SK-N-MC (cell line): ENCODE measurements at regions not wholly inside any gene's neighbourhood (a gene's known extent, or its start where the extent isn't known, plus 50 kb on each side); places are given as distances from the start of the nearest gene placed in this dataset.

ENCODE experiments used
- DNase-seq: peaks from one replicate; pipeline ENCODE4 v3.0.0-alpha.2; 2011; ENCODE audit warnings: low read depth, low spot score
- H3K27ac ChIP-seq: fragments of 200-600 bp; sonication (generic); 2 replicates; pipeline ENCODE4 v1.5.1; 2016; ENCODE audit warnings: mixed run types
- H3K36me3 ChIP-seq: fragments of 200-600 bp; sonication (generic); 2 replicates; pipeline ENCODE4 v1.6.1; 2017; ENCODE audit warnings: antibody characterized with exemption, low read length, mixed read lengths; ENCODE audit not compliant: insufficient read depth
- H3K4me3 ChIP-seq: fragments of 200-600 bp; sonication (generic); 2 replicates; pipeline ENCODE4 v1.5.1; 2016
- H3K9ac ChIP-seq: fragments of 200-600 bp; sonication (generic); 2 replicates; pipeline ENCODE4 v1.8.0; 2017; ENCODE audit warnings: mixed run types, mixed read lengths; ENCODE audit not compliant: insufficient read length
- H3K9me3 ChIP-seq: fragments of 200-600 bp; sonication (generic); 2 replicates; pipeline ENCODE4 v1.6.1; 2017; ENCODE audit warnings: low read depth, mild to moderate bottlenecking, antibody characterized with exemption, low read length, moderate library complexity, mixed read lengths
- EZH2 ChIP-seq: fragments of 200-600 bp; sonication (generic); IDR thresholded peaks from one replicate; pipeline ENCODE4 v1.6.1; 2017; ENCODE audit warnings: antibody characterized with exemption
- FOXP2 ChIP-seq: optimal IDR thresholded peaks from 2 replicates; pipeline ENCODE3; 2011; ENCODE audit warnings: mild to moderate bottlenecking, moderate library complexity; ENCODE audit not compliant: insufficient read depth; ENCODE audit errors: extremely low read length, control extremely low read depth
- POLR2AphosphoS5 ChIP-seq: IDR thresholded peaks from 2 replicates; pipeline ENCODE4 v1.6.1; 2012; ENCODE audit warnings: mild to moderate bottlenecking, low read depth, low read length, borderline replicate concordance

GRCh38 chr18:29164993-29165599, 988.2 kb upstream of the CDH2 start:
- no peak for DNase-seq
- TF ChIP-seq POLR2AphosphoS5 (no peak), EZH2 (no peak), FOXP2 (no peak)
- Histone ChIP-seq H3K36me3 (no peaks in the 10 kb centered on the region), H3K27ac (no peak overlapping the region), H3K9ac (no peak overlapping the region), H3K9me3 (no peaks in the 10 kb centered on the region), H3K4me3 (no peak overlapping the region)

- no peak overlapping the region for H3K27ac ChIP-seq
- no peaks in the 10 kb centered on the region for H3K36me3 ChIP-seq
- no peaks in the 10 kb centered on the region for H3K9me3 ChIP-seq
- no peak for TF ChIP-seq FOXP2
- TF ChIP-seq EZH2 = no peak
- TF ChIP-seq POLR2AphosphoS5 = no peak
- DNase-seq = no peak
- no peak overlapping the region for H3K9ac ChIP-seq
- no peak overlapping the region for H3K4me3 ChIP-seq
Observed at GRCh38 chr18:29164020-29164706, 987.2 kb upstream of the CDH2 start.

- Histone ChIP-seq H3K9ac (no peak overlapping the region), H3K36me3 (no peaks in the 10 kb centered on the region), H3K27ac (no peak overlapping the region), H3K9me3 (no peaks in the 10 kb centered on the region), H3K4me3 (no peak overlapping the region)
- TF ChIP-seq EZH2 (no peak), FOXP2 (no peak), POLR2AphosphoS5 (no peak)
- no peak for DNase-seq
Observed at GRCh38 chr18:29163596-29163995, 986.7 kb upstream of the CDH2 start.

- TF ChIP-seq EZH2 (no peak), POLR2AphosphoS5 (no peak), FOXP2 (no peak)
- H3K27ac ChIP-seq = no peak overlapping the region
- no peaks in the 10 kb centered on the region for H3K36me3 ChIP-seq
- no peak overlapping the region for H3K4me3 ChIP-seq
- no peak overlapping the region for H3K9ac ChIP-seq
- no peaks in the 10 kb centered on the region for H3K9me3 ChIP-seq
- DNase-seq = no peak
Observed at GRCh38 chr18:29161429-29161828, 984.5 kb upstream of the CDH2 start.

GRCh38 chr18:29160170-29160569, 983.2 kb upstream of the CDH2 start:
- H3K36me3 ChIP-seq = no peaks in the 10 kb centered on the region
- no peak for TF ChIP-seq POLR2AphosphoS5
- no peak for TF ChIP-seq FOXP2
- TF ChIP-seq EZH2 = no peak

GRCh38 chr18:29157905-29158304, 981.0 kb upstream of the CDH2 start:
- Histone ChIP-seq H3K27ac (no peak overlapping the region), H3K4me3 (no peak overlapping the region), H3K36me3 (no peaks in the 10 kb centered on the region), H3K9me3 (no peaks in the 10 kb centered on the region), H3K9ac (no peak overlapping the region)
- no peak for TF ChIP-seq POLR2AphosphoS5
- no peak for DNase-seq

More at GRCh38 chr18:29160170-29160569, 983.2 kb upstream of the CDH2 start:
- H3K27ac ChIP-seq = no peak overlapping the region
- no peak overlapping the region for H3K9ac ChIP-seq
- no peaks in the 10 kb centered on the region for H3K9me3 ChIP-seq
- no peak overlapping the region for H3K4me3 ChIP-seq
- DNase-seq = no peak

GRCh38 chr18:29157057-29157780, 980.3 kb upstream of the CDH2 start:
- Histone ChIP-seq H3K9ac (no peak overlapping the region), H3K27ac (no peak overlapping the region), H3K4me3 (no peak overlapping the region), H3K36me3 (no peaks in the 10 kb centered on the region), H3K9me3 (no peaks in the 10 kb centered on the region)
- TF ChIP-seq EZH2 = no peak
- no peak for TF ChIP-seq FOXP2
- no peak for TF ChIP-seq POLR2AphosphoS5
- DNase-seq = no peak

- Histone ChIP-seq H3K27ac (no peak overlapping the region), H3K4me3 (no peak overlapping the region), H3K36me3 (no peaks in the 10 kb centered on the region), H3K9ac (no peak overlapping the region), H3K9me3 (no peaks in the 10 kb centered on the region)
- TF ChIP-seq FOXP2 (no peak), POLR2AphosphoS5 (no peak), EZH2 (no peak)
- no peak for DNase-seq
Observed at GRCh38 chr18:29156531-29156930, 979.6 kb upstream of the CDH2 start.
